ENCODE measurements at regions not wholly inside any gene's neighbourhood (a gene's known extent, or its start where the extent isn't known, plus 50 kb on each side); places are given as distances from the start of the nearest gene placed in this dataset.

GRCh38 chr19:56933014-56933705, 92.6 kb upstream of the PEG3 start:
- H3K36me3 ChIP-seq: no peaks in the 10 kb centered on the region
- no peaks in the 10 kb centered on the region for H3K27me3 ChIP-seq
- no peak overlapping the region for H3K4me3 ChIP-seq
- DNase-seq: no peak
- H3K9me3 ChIP-seq: no peaks in the 10 kb centered on the region

GRCh38 chr19:56934438-56935090, 94.0 kb upstream of the PEG3 start:
- no peak for DNase-seq
- Histone ChIP-seq H3K36me3 (no peaks in the 10 kb centered on the region), H3K27me3 (no peaks in the 10 kb centered on the region), H3K4me3 (no peak overlapping the region), H3K9me3 (no peaks in the 10 kb centered on the region)

GRCh38 chr19:56939951-56940350, 99.4 kb upstream of the PEG3 start:
- H3K27me3 ChIP-seq: no peaks in the 10 kb centered on the region
- no peaks in the 10 kb centered on the region for H3K9me3 ChIP-seq
- DNase-seq: no peak
- H3K36me3 ChIP-seq: no peaks in the 10 kb centered on the region
- no peak overlapping the region for H3K4me3 ChIP-seq

- H3K4me3 ChIP-seq: no peak overlapping the region
- H3K9me3 ChIP-seq: no peaks in the 10 kb centered on the region
- no peaks in the 10 kb centered on the region for H3K27me3 ChIP-seq
- H3K36me3 ChIP-seq: no peaks in the 10 kb centered on the region
- DNase-seq: no peak
These were observed 102.2 kb upstream of the PEG3 start for GRCh38 chr19:56942756-56943155.

- H3K9me3 ChIP-seq: no peaks in the 10 kb centered on the region
- DNase-seq: no peak
- H3K4me3 ChIP-seq: no peak overlapping the region
- no peaks in the 10 kb centered on the region for H3K27me3 ChIP-seq
- H3K36me3 ChIP-seq: no peaks in the 10 kb centered on the region
These were observed 105.6 kb upstream of the PEG3 start for GRCh38 chr19:56946159-56946558.

- Histone ChIP-seq H3K4me3 (no peak overlapping the region), H3K27me3 (no peaks in the 10 kb centered on the region), H3K36me3 (no peaks in the 10 kb centered on the region), H3K9me3 (no peaks in the 10 kb centered on the region)
- DNase-seq: no peak
These were observed 106.7 kb upstream of the PEG3 start for GRCh38 chr19:56947206-56947605.

GRCh38 chr19:56949626-56950025, 109.1 kb upstream of the PEG3 start:
- Histone ChIP-seq H3K4me3 (no peak overlapping the region), H3K36me3 (no peaks in the 10 kb centered on the region), H3K27me3 (no peaks in the 10 kb centered on the region), H3K9me3 (no peaks in the 10 kb centered on the region)
- no peak for DNase-seq

GRCh38 chr19:56951672-56952071, 111.1 kb upstream of the PEG3 start:
- no peaks in the 10 kb centered on the region for H3K36me3 ChIP-seq
- H3K9me3 ChIP-seq: no peaks in the 10 kb centered on the region
- no peak for DNase-seq
- no peaks in the 10 kb centered on the region for H3K27me3 ChIP-seq
- H3K4me3 ChIP-seq: no peak overlapping the region

- Histone ChIP-seq H3K9me3 (no peaks in the 10 kb centered on the region), H3K4me3 (no peak overlapping the region), H3K36me3 (no peaks in the 10 kb centered on the region), H3K27me3 (no peaks in the 10 kb centered on the region)
- no peak for DNase-seq
These were observed 112.9 kb upstream of the PEG3 start for GRCh38 chr19:56953470-56953869.

- no peak for DNase-seq
- Histone ChIP-seq H3K9me3 (no peaks in the 10 kb centered on the region), H3K36me3 (no peaks in the 10 kb centered on the region), H3K27me3 (no peaks in the 10 kb centered on the region), H3K4me3 (no peak overlapping the region)
These were observed 115.2 kb upstream of the PEG3 start for GRCh38 chr19:56955637-56956216.

- no peaks in the 10 kb centered on the region for H3K36me3 ChIP-seq
- no peak for DNase-seq
- H3K4me3 ChIP-seq: no peak overlapping the region
- H3K27me3 ChIP-seq: no peaks in the 10 kb centered on the region
- H3K9me3 ChIP-seq: no peaks in the 10 kb centered on the region
These were observed 116.1 kb upstream of the PEG3 start for GRCh38 chr19:56956503-56957226.

GRCh38 chr19:56959205-56959604, 118.7 kb upstream of the PEG3 start:
- no peaks in the 10 kb centered on the region for H3K36me3 ChIP-seq

GRCh38 chr19:56960959-56961543, 120.5 kb upstream of the PEG3 start:
- no peaks in the 10 kb centered on the region for H3K9me3 ChIP-seq
- DNase-seq: no peak
- H3K36me3 ChIP-seq: no peaks in the 10 kb centered on the region
- no peaks in the 10 kb centered on the region for H3K27me3 ChIP-seq
- H3K4me3 ChIP-seq: no peak overlapping the region

More at GRCh38 chr19:56959205-56959604, 118.7 kb upstream of the PEG3 start:
- Histone ChIP-seq H3K9me3 (no peaks in the 10 kb centered on the region), H3K4me3 (no peak overlapping the region), H3K27me3 (no peaks in the 10 kb centered on the region)
- no peak for DNase-seq

- H3K4me3 ChIP-seq: no peak overlapping the region
- DNase-seq: no peak
- H3K27me3 ChIP-seq: no peaks in the 10 kb centered on the region
- no peaks in the 10 kb centered on the region for H3K36me3 ChIP-seq
- H3K9me3 ChIP-seq: no peaks in the 10 kb centered on the region
These were observed 123.9 kb upstream of the PEG3 start for GRCh38 chr19:56964410-56964920.

GRCh38 chr19:56966225-56966696, 125.7 kb upstream of the PEG3 start:
- no peaks in the 10 kb centered on the region for H3K36me3 ChIP-seq
- H3K4me3 ChIP-seq: no peak overlapping the region
- H3K9me3 ChIP-seq: no peaks in the 10 kb centered on the region
- H3K27me3 ChIP-seq: no peaks in the 10 kb centered on the region
- DNase-seq: no peak

- DNase-seq: no peak
- H3K4me3 ChIP-seq: no peak overlapping the region
- H3K36me3 ChIP-seq: no peaks in the 10 kb centered on the region
- no peaks in the 10 kb centered on the region for H3K9me3 ChIP-seq
- H3K27me3 ChIP-seq: no peaks in the 10 kb centered on the region
These were observed 126.3 kb upstream of the PEG3 start for GRCh38 chr19:56966697-56967299.
